Mucosa of rectum (tissue), 2 donors: ENCODE measurements at regions not wholly inside any gene's neighbourhood (a gene's known extent, or its start where the extent isn't known, plus 50 kb on each side); places are given as distances from the start of the nearest gene placed in this dataset.

Experiments
- H3K27ac ChIP-seq, 2 donors: one replicate each; pipeline ENCODE4 v1.7.0; 2013; ENCODE audit warnings: inconsistent platforms in 2 of 2, low read depth in 2 of 2, low read length in 2 of 2
- H3K27me3 ChIP-seq, 2 donors: one replicate each; pipeline ENCODE4 v1.7.0; 2013; ENCODE audit warnings: low read length in 2 of 2; ENCODE audit not compliant: control insufficient read depth in 2 of 2, insufficient read depth in 2 of 2
- H3K36me3 ChIP-seq, 2 donors: one replicate each; pipeline ENCODE4 v1.7.0; 2013; ENCODE audit warnings: low read length in 2 of 2; ENCODE audit not compliant: control insufficient read depth in 2 of 2, insufficient read depth in 2 of 2
- H3K4me1 ChIP-seq, 2 donors: one replicate each; pipeline ENCODE4 v1.7.0; 2013; ENCODE audit warnings: low read length in 2 of 2, mild to moderate bottlenecking in 1 of 2; ENCODE audit not compliant: control insufficient read depth in 2 of 2, insufficient read depth in 2 of 2
- H3K4me3 ChIP-seq, 2 donors: one replicate each; pipeline ENCODE4 v1.7.0; 2013; ENCODE audit warnings: low read length in 2 of 2
- H3K9ac ChIP-seq, 2 donors: one replicate each; pipeline ENCODE4 v1.7.0; 2013; ENCODE audit warnings: low read length in 2 of 2, low read depth in 1 of 2, mild to moderate bottlenecking in 1 of 2
- H3K9me3 ChIP-seq, 2 donors: one replicate each; pipeline ENCODE4 v1.7.0; 2013; ENCODE audit warnings: low read length in 2 of 2; ENCODE audit not compliant: control insufficient read depth in 2 of 2
- donor health status: healthy.
- donor health status: Normal muscosa, but diverticular disease.

DNA sequence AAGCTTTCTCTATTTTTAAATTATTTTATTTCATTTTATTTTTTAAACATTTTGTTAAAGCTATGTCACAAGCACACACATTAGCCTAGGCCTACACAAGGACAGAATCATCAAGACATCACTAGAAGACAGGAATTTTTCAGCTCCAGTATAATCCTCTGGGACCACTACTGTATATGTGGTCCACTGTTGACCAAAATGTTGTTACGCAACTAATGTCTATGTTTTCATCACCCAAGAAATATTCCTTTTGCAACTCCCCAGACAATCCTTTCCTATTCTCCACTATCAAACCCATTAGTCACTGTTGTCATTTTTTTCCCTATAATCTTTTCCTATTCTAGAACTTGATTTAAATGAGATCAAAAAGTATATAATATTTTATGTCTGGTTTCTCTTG is 2371.7 kb upstream of the C9orf72 start:
- no peak overlapping the region for H3K9ac ChIP-seq
- H3K4me1 ChIP-seq: no peaks in the 10 kb centered on the region
- H3K9me3 ChIP-seq: no peaks in the 10 kb centered on the region
- no peaks in the 10 kb centered on the region for H3K27me3 ChIP-seq
- H3K36me3 ChIP-seq: no peaks in the 10 kb centered on the region
- H3K4me3 ChIP-seq: no peak overlapping the region
- H3K27ac ChIP-seq: no peak overlapping the region

DNA sequence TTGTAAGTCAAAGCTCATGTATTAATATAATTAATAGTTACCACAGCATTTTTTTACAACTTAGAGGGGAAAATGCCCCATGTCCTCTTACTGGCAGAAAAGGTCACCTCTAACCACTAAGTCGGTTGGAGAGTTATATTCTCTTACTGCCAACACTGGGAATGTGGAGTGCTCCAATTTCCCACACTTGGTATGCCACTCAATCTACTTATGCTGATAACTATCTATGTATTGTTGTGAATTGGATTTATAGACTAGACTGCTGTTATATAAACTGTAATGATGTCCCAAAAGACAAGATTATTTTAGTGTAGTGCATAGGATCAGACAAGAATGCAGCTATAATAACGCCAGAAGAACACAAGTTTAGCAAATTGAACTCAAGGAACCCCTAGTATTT is 2385.2 kb upstream of the C9orf72 start:
- H3K9ac ChIP-seq: no peak overlapping the region
- H3K36me3 ChIP-seq: no peaks in the 10 kb centered on the region
- no peaks in the 10 kb centered on the region for H3K4me1 ChIP-seq
- no peaks in the 10 kb centered on the region for H3K27me3 ChIP-seq
- H3K9me3 ChIP-seq: no peaks in the 10 kb centered on the region
- no peak overlapping the region for H3K27ac ChIP-seq
- no peak overlapping the region for H3K4me3 ChIP-seq

DNA sequence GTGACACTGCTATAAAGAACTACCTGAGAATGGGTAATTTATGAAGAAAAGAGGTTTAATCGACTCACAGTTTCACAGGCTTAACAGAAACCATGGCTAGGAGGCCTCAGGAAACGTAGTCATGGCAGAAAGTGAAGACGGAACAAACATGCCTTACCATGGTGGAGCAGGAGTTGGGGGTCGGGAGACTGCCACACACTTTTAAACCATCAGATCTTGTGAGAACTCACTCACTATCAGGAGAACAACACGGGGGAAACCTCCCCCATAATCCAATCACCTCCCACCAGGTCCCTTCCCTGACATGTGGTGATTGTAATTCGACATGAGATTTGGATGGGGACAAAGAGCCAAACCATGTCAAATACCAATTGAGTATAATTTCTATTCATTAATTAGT is 2392.6 kb upstream of the C9orf72 start:
- no peak overlapping the region for H3K4me3 ChIP-seq
- H3K27me3 ChIP-seq: no peaks in the 10 kb centered on the region
- no peak overlapping the region for H3K9ac ChIP-seq
- no peaks in the 10 kb centered on the region for H3K9me3 ChIP-seq
- no peaks in the 10 kb centered on the region for H3K36me3 ChIP-seq
- no peaks in the 10 kb centered on the region for H3K4me1 ChIP-seq
- no peak overlapping the region for H3K27ac ChIP-seq

GRCh38 chr9:29966247-29966646 is 2393.0 kb upstream of the C9orf72 start:
- no peak overlapping the region for H3K4me3 ChIP-seq
- no peaks in the 10 kb centered on the region for H3K9me3 ChIP-seq
- H3K36me3 ChIP-seq: no peaks in the 10 kb centered on the region
- no peak overlapping the region for H3K27ac ChIP-seq
- H3K9ac ChIP-seq: no peak overlapping the region
- no peaks in the 10 kb centered on the region for H3K4me1 ChIP-seq
- no peaks in the 10 kb centered on the region for H3K27me3 ChIP-seq

DNA sequence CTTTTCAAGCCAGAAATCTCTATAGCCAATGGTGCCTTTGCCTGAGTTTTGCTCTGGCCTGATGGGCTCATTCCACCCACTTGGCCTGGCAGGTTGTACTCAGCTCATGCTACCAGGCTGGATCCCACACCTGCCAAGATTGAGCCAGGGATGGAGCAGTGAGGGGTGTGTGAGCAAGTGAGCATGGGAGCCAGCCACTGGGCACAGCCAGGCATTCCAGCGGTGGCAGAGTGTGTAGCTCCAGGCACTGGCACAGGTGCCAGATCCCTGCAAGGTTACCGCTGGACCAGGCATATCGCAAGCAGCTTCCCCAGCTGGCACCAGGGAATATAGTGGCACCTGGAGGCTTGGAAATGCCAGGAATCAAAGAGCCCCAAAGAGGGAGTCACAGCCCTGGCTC is 2395.6 kb upstream of the C9orf72 start:
- Histone ChIP-seq H3K4me1 (no peaks in the 10 kb centered on the region), H3K27me3 (no peaks in the 10 kb centered on the region), H3K4me3 (no peak overlapping the region), H3K9me3 (no peaks in the 10 kb centered on the region), H3K36me3 (no peaks in the 10 kb centered on the region), H3K9ac (no peak overlapping the region), H3K27ac (no peak overlapping the region)

DNA sequence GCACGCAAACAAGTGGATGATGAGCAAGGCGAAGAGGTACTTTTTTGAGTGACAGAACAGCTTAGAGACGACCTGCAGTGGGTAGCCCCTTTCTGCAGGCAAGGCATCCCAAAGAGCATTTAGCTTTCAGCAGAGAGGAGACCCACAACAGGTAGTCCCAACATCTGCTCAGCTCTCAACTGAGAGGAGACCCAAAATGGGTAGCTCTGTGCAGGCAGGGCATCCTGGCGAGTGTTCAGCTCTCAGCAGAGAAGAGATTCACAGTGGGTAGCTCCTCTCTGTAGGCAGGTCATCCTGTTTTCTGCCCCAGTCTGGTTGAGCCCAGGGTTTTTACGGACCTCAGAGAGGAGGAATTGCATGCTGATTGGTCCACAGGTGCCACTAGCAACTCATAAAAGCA is 2396.1 kb upstream of the C9orf72 start:
- H3K36me3 ChIP-seq: no peaks in the 10 kb centered on the region
- H3K9me3 ChIP-seq: no peaks in the 10 kb centered on the region
- H3K27me3 ChIP-seq: no peaks in the 10 kb centered on the region
- no peaks in the 10 kb centered on the region for H3K4me1 ChIP-seq
- no peak overlapping the region for H3K27ac ChIP-seq
- no peak overlapping the region for H3K9ac ChIP-seq
- H3K4me3 ChIP-seq: no peak overlapping the region

DNA sequence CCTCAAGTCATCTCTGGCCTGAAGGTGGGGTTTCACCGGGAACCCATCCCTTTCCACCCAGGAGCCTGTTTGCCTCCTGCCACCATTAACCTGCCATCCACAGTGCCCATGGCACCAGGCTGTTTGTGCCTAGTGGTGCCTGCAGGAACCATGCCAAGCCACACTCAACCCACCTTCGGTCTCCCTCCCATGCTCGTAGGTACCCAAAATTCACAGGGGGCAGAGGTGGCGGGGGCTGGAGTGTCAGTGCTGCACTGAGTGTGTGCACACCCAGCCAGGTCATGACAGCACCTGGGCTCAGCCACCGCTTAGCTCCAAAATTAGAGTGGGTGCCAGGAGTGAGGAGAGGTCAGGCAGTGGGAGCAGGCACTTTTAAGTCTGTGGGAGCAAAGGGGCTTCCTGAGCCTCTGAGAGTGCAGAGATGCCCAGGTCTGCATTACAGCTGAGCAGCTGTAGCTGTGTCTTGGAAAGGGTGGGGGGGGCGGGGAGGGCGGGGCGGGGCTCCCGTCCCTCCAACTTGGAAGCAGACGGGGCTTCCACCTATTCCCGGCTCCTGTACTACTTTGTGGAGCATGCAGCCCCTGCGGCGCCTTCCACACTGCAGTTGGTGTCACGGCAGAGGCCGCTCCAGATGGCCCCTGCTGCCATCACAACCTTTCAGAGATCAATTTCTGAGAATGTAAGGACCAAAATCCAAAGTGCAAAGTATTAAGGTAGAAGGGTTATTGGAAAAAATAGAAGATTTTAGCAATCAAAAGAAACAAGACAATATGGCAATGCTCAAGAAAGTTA is 2396.8 kb upstream of the C9orf72 start:
- Histone ChIP-seq H3K9ac (no peak overlapping the region), H3K9me3 (no peaks in the 10 kb centered on the region), H3K36me3 (no peaks in the 10 kb centered on the region), H3K27ac (no peak overlapping the region), H3K4me1 (no peaks in the 10 kb centered on the region), H3K4me3 (no peak overlapping the region), H3K27me3 (no peaks in the 10 kb centered on the region)

DNA sequence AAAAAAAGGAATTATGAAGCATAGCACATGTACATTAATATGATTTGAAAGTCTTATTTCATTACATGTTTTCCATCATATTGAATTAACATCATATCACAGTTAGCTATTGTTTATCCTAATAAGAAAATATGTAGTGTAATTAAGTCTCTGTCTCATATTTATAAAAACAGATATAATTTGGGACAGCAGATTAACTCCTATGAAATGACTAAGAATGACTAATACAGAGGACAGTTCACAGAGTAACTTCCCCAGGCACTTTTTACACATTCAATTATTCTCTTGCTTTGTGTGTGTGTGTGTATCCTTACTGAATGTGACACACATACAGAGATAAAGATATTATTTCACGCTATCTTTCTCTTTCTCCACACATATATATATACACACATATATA is 2400.9 kb upstream of the C9orf72 start:
- no peaks in the 10 kb centered on the region for H3K4me1 ChIP-seq

DNA sequence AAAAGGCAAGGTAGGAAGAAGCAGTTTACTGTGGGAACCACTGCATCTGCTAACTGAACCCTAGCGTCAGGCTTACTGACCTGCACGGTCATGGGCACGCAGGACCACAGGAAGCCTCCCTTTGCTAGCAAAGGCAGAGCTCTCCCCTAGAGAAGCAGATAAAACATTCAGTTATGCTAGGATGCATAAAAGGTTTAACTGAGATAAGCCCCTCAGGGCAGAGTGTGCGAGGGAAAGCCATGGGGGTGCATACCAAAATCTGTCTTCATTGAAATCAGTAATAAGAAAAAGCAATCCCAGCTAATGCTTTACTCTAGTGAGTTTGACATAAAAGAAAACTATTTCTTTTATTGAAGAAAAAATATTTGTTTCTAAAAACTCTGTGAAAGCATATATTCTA is 2403.7 kb upstream of the C9orf72 start:
- H3K36me3 ChIP-seq: no peaks in the 10 kb centered on the region
- H3K4me1 ChIP-seq: no peaks in the 10 kb centered on the region

More for the DNA sequence above, 2400.9 kb upstream of the C9orf72 start:
- no peaks in the 10 kb centered on the region for H3K9me3 ChIP-seq
- no peak overlapping the region for H3K9ac ChIP-seq
- H3K4me3 ChIP-seq: no peak overlapping the region
- H3K27me3 ChIP-seq: no peaks in the 10 kb centered on the region
- H3K27ac ChIP-seq: no peak overlapping the region
- H3K36me3 ChIP-seq: no peaks in the 10 kb centered on the region

GRCh38 chr9:29981013-29981412 is 2403.4 kb upstream of the ACO1 start:
- Histone ChIP-seq H3K4me3 (no peak overlapping the region), H3K36me3 (no peaks in the 10 kb centered on the region), H3K4me1 (no peaks in the 10 kb centered on the region), H3K27me3 (no peaks in the 10 kb centered on the region), H3K27ac (no peak overlapping the region), H3K9ac (no peak overlapping the region), H3K9me3 (no peaks in the 10 kb centered on the region)

More for the DNA sequence above, 2403.7 kb upstream of the C9orf72 start:
- Histone ChIP-seq H3K9me3 (no peaks in the 10 kb centered on the region), H3K9ac (no peak overlapping the region), H3K27ac (no peak overlapping the region), H3K4me3 (no peak overlapping the region), H3K27me3 (no peaks in the 10 kb centered on the region)
